ENCODE measurements at regions not wholly inside any gene's neighbourhood (a gene's known extent, or its start where the extent isn't known, plus 50 kb on each side); places are given as distances from the start of the nearest gene placed in this dataset.

GRCh38 chr9:25613709-25614108 is 64.5 kb downstream of the TUSC1 start:
- no peak overlapping the region for H3K27ac ChIP-seq
- WGBS, 2 donors: 71 to 73% methylated on average over 3 of the region's 3 CpGs

GRCh38 chr9:25603106-25603505 is 75.1 kb downstream of the TUSC1 start:
- no peak for TF ChIP-seq CTCF (IDR thresholded peaks at IDR 0.05)

More at GRCh38 chr9:25613709-25614108, 64.5 kb downstream of the TUSC1 start:
- Histone ChIP-seq H3K4me3 (no peak overlapping the region), H3K9me3 (no peaks in the 10 kb centered on the region), H3K36me3 (no peaks in the 10 kb centered on the region), H3K27me3 (no peaks in the 10 kb centered on the region), H3K4me1 (no peaks in the 10 kb centered on the region)
- no peak for TF ChIP-seq CTCF (IDR thresholded peaks at IDR 0.05)
- DNase-seq (no peak), ATAC-seq (no peak)
- intact Hi-C loops (cut with DNase I): no loop called here

GRCh38 chr9:25602400-25603044 is 75.7 kb downstream of the TUSC1 start:
- Histone ChIP-seq H3K27ac (no peak overlapping the region), H3K9me3 (peaks cover 0 to 4% (median 0%) of the 10 kb centered on the region in 11 donors), H3K27me3 (no peaks in the 10 kb centered on the region), H3K36me3 (no peaks in the 10 kb centered on the region), H3K4me1 (no peaks in the 10 kb centered on the region), H3K4me3 (no peak overlapping the region)
- no peak for ATAC-seq
- no peak for TF ChIP-seq CTCF (IDR thresholded peaks at IDR 0.05)
- 68 to 75% methylated on average over 6 of the region's 6 CpGs for WGBS, 2 donors
- intact Hi-C loops (cut with DNase I): loop anchor here in 1 of 10 donors (10.0 kb wide), 1 partner anchor 688 kb away; no protein-coding TSS in a partner anchor
- no peak for DNase-seq

More at GRCh38 chr9:25603106-25603505, 75.1 kb downstream of the TUSC1 start:
- Histone ChIP-seq H3K9me3 (no peaks in the 10 kb centered on the region), H3K36me3 (no peaks in the 10 kb centered on the region), H3K4me1 (no peaks in the 10 kb centered on the region), H3K4me3 (no peak overlapping the region), H3K27ac (no peak overlapping the region), H3K27me3 (no peaks in the 10 kb centered on the region)
- DNase-seq (no peak), ATAC-seq (no peak)
- intact Hi-C loops (cut with DNase I): loop anchor here in 1 of 10 donors (10.0 kb wide), 1 partner anchor 688 kb away; no protein-coding TSS in a partner anchor

GRCh38 chr9:25600501-25600900 is 77.7 kb downstream of the TUSC1 start:
- Histone ChIP-seq H3K9me3 (peaks cover 0 to 16% (median 0%) of the 10 kb centered on the region in 11 donors), H3K36me3 (no peaks in the 10 kb centered on the region), H3K27me3 (no peaks in the 10 kb centered on the region), H3K4me3 (no peak overlapping the region), H3K27ac (no peak overlapping the region), H3K4me1 (no peaks in the 10 kb centered on the region)
- WGBS, 2 donors: 73 to 80% methylated on average over 1 of the region's 1 CpG
- ATAC-seq (no peak), DNase-seq (no peak)
- intact Hi-C loops (cut with DNase I): loop anchor here in 1 of 10 donors (10.0 kb wide), 1 partner anchor 686 kb away; no protein-coding TSS in a partner anchor
- no peak for TF ChIP-seq CTCF (IDR thresholded peaks at IDR 0.05)

Measured in heart right ventricle (tissue), 16 donors.